Neural cell (in vitro differentiated cells): ENCODE measurements at regions not wholly inside any gene's neighbourhood (a gene's known extent, or its start where the extent isn't known, plus 50 kb on each side); places are given as distances from the start of the nearest gene placed in this dataset.

Experiments used
- H2AFZ ChIP-seq: fragments of 200-600, 300-800 bp; sonication (generic), shearing (Covaris generic); 2 replicates; pipeline ENCODE4 v1.6.0; 2014; ENCODE audit warnings: low read depth, mild to moderate bottlenecking, antibody characterized with exemption, low read length, moderate library complexity
- H3F3A ChIP-seq: fragments of 200-600 bp; shearing (Covaris generic); 2 replicates; pipeline ENCODE4 v1.6.1; 2016; ENCODE audit warnings: mild to moderate bottlenecking, moderate library complexity, mixed read lengths, antibody characterized with exemption, low read length; ENCODE audit not compliant: insufficient read depth, poor library complexity, severe bottlenecking
- H3K27ac ChIP-seq: fragments of 200-600, 300-800 bp; sonication (generic), shearing (Covaris generic); 2 replicates; pipeline ENCODE4 v1.5.1; 2014; ENCODE audit warnings: mild to moderate bottlenecking, low read length, moderate library complexity
- H3K27me3 ChIP-seq: fragments of 300-800, 200-600 bp; sonication (generic), shearing (Covaris generic); 2 replicates; pipeline ENCODE4 v1.6.0; 2014; ENCODE audit warnings: mild to moderate bottlenecking, low read depth, low read length, moderate library complexity; ENCODE audit not compliant: insufficient read depth
- H3K36me3 ChIP-seq: fragments of 300-800, 200-600 bp; sonication (generic), shearing (Covaris generic); 2 replicates; pipeline ENCODE4 v1.5.1; 2014; ENCODE audit warnings: mild to moderate bottlenecking, antibody characterized with exemption, low read length, moderate library complexity; ENCODE audit not compliant: insufficient read depth
- H3K4me2 ChIP-seq: fragments of 300-800, 200-600 bp; sonication (generic), shearing (Covaris generic); 2 replicates; pipeline ENCODE4 v1.6.0; 2014; ENCODE audit warnings: mild to moderate bottlenecking, low read length
- H3K4me3 ChIP-seq: fragments of 300-800, 200-600 bp; sonication (generic), shearing (Covaris generic); 2 replicates; pipeline ENCODE4 v1.5.1; 2014; ENCODE audit warnings: mild to moderate bottlenecking, low read length, moderate library complexity
- H3K79me2 ChIP-seq: fragments of 200-600 bp; shearing (Covaris generic); replicated peaks from 2 replicates; pipeline ENCODE4 v1.6.0; 2014; ENCODE audit warnings: mild to moderate bottlenecking, low read length, moderate library complexity; ENCODE audit not compliant: insufficient read depth
- H3K9ac ChIP-seq: fragments of 300-800, 200-600 bp; sonication (generic), shearing (Covaris generic); 2 replicates; pipeline ENCODE4 v1.6.1; 2016; ENCODE audit warnings: mild to moderate bottlenecking, low read length, mixed read lengths
- H3K9me2 ChIP-seq: fragments of 200-600 bp; shearing (Covaris generic); 2 replicates; pipeline ENCODE4 v1.6.1; 2016; ENCODE audit warnings: mild to moderate bottlenecking, low read length, mixed read lengths; ENCODE audit not compliant: insufficient read depth
- H3K9me3 ChIP-seq: fragments of 200-600, 300-800 bp; sonication (generic), shearing (Covaris generic); 2 replicates; pipeline ENCODE4 v1.6.1; 2016; ENCODE audit warnings: mild to moderate bottlenecking, mixed run types, low read length, moderate library complexity, mixed read lengths
- H4K20me1 ChIP-seq: fragments of 200-600 bp; shearing (Covaris generic); 2 replicates; pipeline ENCODE4 v1.6.1; 2016; ENCODE audit warnings: mild to moderate bottlenecking, mixed run types; ENCODE audit not compliant: insufficient read depth
- CTCF ChIP-seq: fragments of 450-650 bp; IDR thresholded peaks from 2 replicates; pipeline ENCODE4 v1.5.1; 2014; ENCODE audit warnings: antibody characterized with exemption, mild to moderate bottlenecking, moderate library complexity; ENCODE audit not compliant: poor library complexity, severe bottlenecking
- EP300 ChIP-seq: fragments of 450-650 bp; conservative IDR thresholded peaks from 2 replicates; pipeline ENCODE4 v1.6.1; 2014; ENCODE audit warnings: antibody characterized with exemption, mild to moderate bottlenecking, moderate library complexity; ENCODE audit not compliant: poor library complexity, severe bottlenecking
- EZH2 ChIP-seq: fragments of 200-600, 300-800 bp; shearing (Covaris generic), sonication (generic); IDR thresholded peaks from 2 replicates; pipeline ENCODE4 v1.6.1; 2014; ENCODE audit warnings: antibody characterized with exemption, low read length, borderline replicate concordance, mild to moderate bottlenecking; ENCODE audit not compliant: insufficient read depth, poor library complexity, severe bottlenecking
- MXI1 ChIP-seq: fragments of 450-650 bp; conservative IDR thresholded peaks from 2 replicates; pipeline ENCODE4 v1.6.1; 2014; ENCODE audit warnings: antibody characterized with exemption, mild to moderate bottlenecking; ENCODE audit not compliant: poor library complexity, severe bottlenecking
- POLR2AphosphoS5 ChIP-seq: IDR thresholded peaks from 2 replicates; pipeline ENCODE4 v1.6.1; 2012
- RAD21 ChIP-seq: fragments of 450-650 bp; conservative IDR thresholded peaks from 2 replicates; pipeline ENCODE4 v1.6.1; 2014; ENCODE audit warnings: antibody characterized with exemption, mild to moderate bottlenecking, moderate library complexity
- REST ChIP-seq: IDR thresholded peaks from 2 replicates; pipeline ENCODE4 v1.6.1; 2012; ENCODE audit warnings: borderline replicate concordance
- SMC3 ChIP-seq: fragments of 450-650 bp; conservative IDR thresholded peaks from 2 replicates; pipeline ENCODE4 v1.6.1; 2014; ENCODE audit warnings: antibody characterized with exemption, mild to moderate bottlenecking, moderate library complexity; ENCODE audit not compliant: poor library complexity
- TAF1 ChIP-seq: IDR thresholded peaks from 2 replicates; pipeline ENCODE4 v1.6.1; 2012; ENCODE audit warnings: low read depth

DNA sequence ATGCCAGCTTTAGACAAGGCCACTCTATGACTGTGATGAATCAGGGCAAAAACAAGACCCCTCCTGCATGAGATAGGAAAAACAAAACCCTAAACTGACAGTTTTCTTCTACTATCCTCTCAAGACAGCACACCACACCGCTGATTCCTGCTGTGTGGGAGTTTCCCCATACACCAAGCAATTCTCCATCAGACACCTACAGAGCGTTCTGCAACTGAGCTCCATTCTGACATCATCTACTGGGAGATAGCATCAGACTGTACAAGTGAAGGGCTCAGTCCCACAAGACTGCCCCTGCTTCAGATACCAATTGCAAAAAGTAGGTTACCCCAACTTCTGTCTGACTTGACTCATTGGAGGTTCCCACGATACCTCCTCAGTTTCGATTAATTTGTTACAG is 130.6 kb downstream of the TSN start:
- Histone ChIP-seq H3K27ac (no peak overlapping the region), H3K4me3 (no peak overlapping the region), H3K9me3 (no peaks in the 10 kb centered on the region), H3K9me2 (no peaks in the 10 kb centered on the region), H3K9ac (no peak overlapping the region), H3K27me3 (no peaks in the 10 kb centered on the region), H3K4me2 (no peak overlapping the region), H2AFZ (no peak overlapping the region), H3K79me2 (no peaks in the 10 kb centered on the region), H3K36me3 (no peaks in the 10 kb centered on the region), H3F3A (no peaks in the 10 kb centered on the region), H4K20me1 (no peaks in the 10 kb centered on the region)
- TF ChIP-seq CTCF, result no peak
- no peak for TF ChIP-seq MXI1
- no peak for TF ChIP-seq TAF1
- TF ChIP-seq EZH2, result no peak
- TF ChIP-seq RAD21, result no peak
- TF ChIP-seq POLR2AphosphoS5, result no peak
- no peak for TF ChIP-seq REST
- TF ChIP-seq EP300, result no peak
- no peak for TF ChIP-seq SMC3

GRCh38 chr2:121887513-121888188 is 132.2 kb downstream of the TSN start:
- Histone ChIP-seq H3K27ac (no peak overlapping the region), H3K4me2 (no peak overlapping the region), H4K20me1 (no peaks in the 10 kb centered on the region), H3K9ac (no peak overlapping the region), H3K27me3 (no peaks in the 10 kb centered on the region), H2AFZ (no peak overlapping the region), H3K4me3 (no peak overlapping the region), H3K36me3 (no peaks in the 10 kb centered on the region), H3K79me2 (no peaks in the 10 kb centered on the region), H3K9me2 (no peaks in the 10 kb centered on the region), H3K9me3 (no peaks in the 10 kb centered on the region), H3F3A (no peaks in the 10 kb centered on the region)
- no peak for TF ChIP-seq SMC3
- TF ChIP-seq RAD21, result no peak
- no peak for TF ChIP-seq TAF1
- TF ChIP-seq MXI1, result no peak
- no peak for TF ChIP-seq REST
- TF ChIP-seq EP300, result no peak
- no peak for TF ChIP-seq POLR2AphosphoS5
- no peak for TF ChIP-seq EZH2
- TF ChIP-seq CTCF, result no peak
